ENCODE measurements at regions not wholly inside any gene's neighbourhood (a gene's known extent, or its start where the extent isn't known, plus 50 kb on each side); places are given as distances from the start of the nearest gene placed in this dataset.
"Not testable (repeated sequence)": the region's sequence is repeated elsewhere in the genome, so short reads cannot be mapped to it uniquely, and the experiment has no call there.

DNA sequence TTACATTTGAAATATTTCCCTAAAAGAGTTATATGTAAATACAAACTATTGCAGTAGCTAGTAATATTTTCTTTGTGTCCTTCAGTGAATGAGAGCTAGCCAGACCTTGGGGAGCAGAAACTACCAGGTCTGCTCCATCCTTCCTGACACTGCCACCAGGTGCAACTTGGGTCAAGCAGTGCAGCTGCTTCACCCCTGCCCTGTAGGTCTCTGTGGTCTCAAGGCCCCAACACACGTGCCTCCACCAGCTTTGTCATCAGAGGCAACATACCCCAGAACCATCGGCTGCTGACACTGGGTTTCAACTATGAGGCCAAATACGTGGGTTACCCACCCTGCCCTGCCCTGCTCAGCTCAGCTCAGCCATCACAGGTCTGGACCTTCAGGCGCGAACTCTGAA, 181.6 kb downstream of the FCRL5 start:
- DNase-seq (ENCODE audit: low read depth in 3 of 3, low spot score in 2 of 3) = no peak

DNA sequence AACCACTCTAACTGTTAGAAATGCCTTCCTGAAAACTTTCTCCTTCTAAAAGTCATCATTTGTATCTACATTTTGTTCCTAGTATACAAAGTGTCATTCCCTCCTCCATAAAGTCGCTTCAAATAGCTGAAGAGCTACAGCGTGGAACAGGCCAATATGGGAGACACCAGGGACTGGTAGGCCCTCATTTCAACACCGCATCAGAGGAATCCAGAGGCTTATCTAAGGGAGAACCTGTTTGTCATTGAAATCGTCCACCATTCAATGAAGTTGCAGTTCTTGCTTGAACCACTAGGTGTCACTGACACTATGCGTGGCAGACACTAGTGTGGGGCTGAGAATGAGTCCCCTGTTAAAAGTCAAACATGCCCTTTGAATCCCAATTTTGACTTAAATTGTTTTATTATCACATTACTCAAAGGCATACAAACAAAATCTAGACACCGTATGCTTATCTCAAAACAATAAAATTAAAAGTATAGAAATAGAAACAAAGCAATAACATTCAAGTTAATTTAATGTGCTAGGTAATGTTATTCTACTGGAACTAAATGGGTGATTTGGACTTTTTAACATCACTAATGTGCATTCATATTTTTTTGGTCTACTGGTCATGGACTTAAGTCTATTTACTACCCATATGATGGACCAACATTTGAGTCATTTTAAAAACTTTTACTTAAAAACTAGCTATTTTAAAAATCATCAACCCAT, 182.3 kb downstream of the FCRL5 start:
- DNase-seq (ENCODE audit: low read depth in 3 of 3, low spot score in 2 of 3) = peak in 1 of 3 donors; percentile 12

DNA sequence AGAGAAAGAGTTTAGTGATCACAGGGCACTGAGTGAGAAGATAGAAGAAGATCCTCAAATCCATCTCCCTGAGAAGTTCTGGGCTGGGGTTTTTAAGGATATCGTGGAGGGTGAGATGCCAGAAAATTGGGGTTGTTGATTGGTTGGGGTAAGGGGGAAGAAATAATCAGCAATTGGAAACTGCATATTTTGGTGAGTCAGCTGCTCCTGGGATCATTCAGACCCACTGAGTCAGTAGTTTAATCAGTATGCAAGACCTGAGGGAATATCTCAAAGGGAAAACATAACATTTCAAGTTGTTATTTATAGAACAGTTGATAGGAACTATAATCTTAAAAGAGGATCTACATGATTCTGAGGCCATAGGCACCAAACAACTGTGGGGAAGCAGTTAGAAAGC, 183.4 kb downstream of the FCRL5 start:
- DNase-seq (ENCODE audit: low read depth in 3 of 3, low spot score in 2 of 3) = not testable (repeated sequence)

DNA sequence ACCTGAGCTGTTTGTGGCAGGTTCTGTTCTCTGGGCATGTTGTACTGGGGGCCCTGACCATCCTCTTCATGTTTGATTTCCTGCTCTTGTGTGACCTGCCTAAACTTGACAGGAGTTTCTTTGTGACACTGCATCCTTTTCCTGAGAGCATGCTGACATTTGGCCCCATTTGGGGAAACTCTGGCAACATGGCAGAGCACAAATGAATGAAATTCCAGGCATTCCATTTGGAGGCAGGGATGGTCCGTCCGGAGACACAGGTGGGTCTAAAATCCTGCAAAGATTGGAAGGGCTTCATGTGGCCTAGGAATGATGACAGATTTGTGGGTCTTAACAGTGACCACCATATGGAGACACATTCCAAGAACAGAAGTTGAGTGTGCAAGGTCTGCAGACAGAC, 184.0 kb downstream of the FCRL5 start:
- no peak for DNase-seq (ENCODE audit: low read depth in 3 of 3, low spot score in 2 of 3)

DNA sequence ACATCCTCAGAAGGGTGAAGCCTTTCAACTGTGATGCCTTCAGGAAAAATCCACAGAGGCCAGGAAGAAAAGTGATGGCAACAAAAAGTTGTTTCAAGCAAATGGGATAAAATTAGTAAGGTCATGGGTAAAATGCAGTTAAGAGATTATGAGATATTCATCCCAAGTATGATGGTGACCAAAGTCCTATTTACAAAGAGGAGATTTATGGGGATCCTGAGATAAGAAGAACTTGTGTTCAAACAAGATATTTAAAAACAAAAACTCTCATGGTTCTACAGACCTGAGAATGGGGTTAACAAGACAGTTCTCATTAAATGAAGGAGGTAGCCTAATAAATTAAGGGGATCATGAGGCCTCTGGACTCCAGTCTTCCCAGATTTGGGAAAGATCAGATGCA, 184.4 kb downstream of the FCRL5 start:
- DNase-seq (ENCODE audit: low read depth in 3 of 3, low spot score in 2 of 3) = no peak

DNA sequence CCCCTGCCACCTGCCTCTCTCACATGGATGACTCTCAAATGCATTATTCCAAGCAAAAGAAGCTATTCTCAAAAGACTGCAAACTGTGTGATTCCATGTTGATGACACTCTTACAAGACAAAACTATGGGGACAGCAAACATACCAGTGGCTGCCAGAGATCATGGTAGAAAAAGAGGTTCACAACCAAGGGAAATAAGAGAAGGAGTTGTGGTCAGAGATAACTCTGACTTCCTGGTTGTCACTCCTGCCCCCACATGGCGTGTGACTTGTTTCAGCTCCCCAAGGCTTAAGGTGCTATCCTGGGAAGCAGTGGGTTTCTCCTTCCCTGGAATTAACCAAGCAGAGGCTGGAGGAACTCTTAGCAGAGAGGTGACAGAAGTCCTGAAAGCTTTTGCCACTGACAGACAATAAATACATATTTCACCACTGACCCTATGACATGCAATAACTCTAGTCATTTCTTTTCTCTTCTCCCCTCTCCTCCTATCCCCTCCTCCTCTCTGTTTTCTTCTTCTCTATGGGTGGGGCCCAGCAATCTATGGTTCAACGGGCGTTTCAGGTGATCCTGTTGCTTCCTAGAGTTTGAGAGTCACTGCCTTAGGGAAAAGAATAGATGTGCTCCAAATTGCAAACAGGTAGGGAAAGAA, 185.1 kb downstream of the FCRL5 start:
- DNase-seq (ENCODE audit: low read depth in 3 of 3, low spot score in 2 of 3) = no peak

DNA sequence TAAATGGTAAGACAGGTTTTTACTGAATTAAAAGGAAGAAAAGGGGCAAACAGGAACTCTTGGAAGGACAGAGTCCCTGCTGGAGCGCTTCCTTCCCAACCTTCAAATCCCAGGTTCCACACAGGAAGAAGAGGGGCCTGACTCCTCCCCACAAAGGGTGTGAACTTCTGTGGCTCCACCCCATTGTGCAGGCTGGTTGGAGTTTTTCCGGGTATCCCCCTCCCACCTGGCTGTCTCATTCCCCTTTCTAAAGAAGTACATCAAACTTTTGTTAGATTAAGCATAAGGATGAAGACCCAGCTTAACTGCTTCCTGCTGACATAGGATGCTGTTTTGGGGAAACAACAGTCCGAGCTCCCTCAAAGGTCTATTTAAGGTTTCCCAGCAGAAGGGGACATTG, 187.7 kb downstream of the FCRL5 start:
- no peak for DNase-seq (ENCODE audit: low read depth in 3 of 3, low spot score in 2 of 3)

DNA sequence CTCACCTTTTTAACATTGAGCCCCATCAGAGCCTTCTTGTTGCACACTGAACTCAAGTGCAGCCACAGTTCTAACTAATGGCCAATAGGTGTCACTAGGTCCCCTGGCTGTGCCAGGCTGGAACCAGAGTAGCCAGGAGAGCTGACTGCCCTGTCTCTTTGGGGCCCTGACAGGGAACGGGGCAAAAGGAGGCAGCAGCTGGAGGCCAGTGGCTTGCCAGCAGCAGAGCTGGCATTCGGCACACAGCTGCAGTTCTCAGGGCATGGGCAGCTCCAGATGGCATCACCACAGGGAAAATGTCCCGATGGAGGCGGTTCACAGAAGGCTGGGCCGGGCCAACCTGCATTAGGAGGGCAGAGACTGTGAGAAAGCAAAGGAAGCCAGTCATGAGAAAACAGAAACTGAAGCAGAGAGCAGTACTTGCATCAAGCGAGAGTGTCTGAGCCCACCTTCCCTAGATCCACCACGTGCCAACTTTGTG, 188.6 kb downstream of the FCRL5 start:
- no peak for DNase-seq (ENCODE audit: low read depth in 3 of 3, low spot score in 2 of 3)

DNA sequence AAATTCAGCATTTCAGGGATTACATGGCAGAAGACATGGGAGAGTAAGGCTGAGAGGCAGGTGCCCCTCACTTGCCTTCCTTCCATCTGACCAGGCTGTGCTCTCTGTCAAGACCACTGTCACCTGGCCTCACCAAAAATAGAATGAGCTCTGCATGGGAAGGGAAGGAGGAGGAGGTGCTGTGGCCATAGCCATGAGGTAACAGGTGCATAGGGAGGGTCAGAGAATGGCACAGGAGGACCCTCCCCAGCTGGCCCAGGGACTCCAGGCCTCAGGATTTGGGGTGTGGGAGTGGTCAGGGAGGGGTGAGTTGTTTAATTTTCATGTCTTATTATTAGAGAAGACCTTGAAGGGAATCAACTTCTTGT, 192.3 kb downstream of the FCRL5 start:
- no peak for DNase-seq (ENCODE audit: low read depth in 3 of 3, low spot score in 2 of 3)

DNA sequence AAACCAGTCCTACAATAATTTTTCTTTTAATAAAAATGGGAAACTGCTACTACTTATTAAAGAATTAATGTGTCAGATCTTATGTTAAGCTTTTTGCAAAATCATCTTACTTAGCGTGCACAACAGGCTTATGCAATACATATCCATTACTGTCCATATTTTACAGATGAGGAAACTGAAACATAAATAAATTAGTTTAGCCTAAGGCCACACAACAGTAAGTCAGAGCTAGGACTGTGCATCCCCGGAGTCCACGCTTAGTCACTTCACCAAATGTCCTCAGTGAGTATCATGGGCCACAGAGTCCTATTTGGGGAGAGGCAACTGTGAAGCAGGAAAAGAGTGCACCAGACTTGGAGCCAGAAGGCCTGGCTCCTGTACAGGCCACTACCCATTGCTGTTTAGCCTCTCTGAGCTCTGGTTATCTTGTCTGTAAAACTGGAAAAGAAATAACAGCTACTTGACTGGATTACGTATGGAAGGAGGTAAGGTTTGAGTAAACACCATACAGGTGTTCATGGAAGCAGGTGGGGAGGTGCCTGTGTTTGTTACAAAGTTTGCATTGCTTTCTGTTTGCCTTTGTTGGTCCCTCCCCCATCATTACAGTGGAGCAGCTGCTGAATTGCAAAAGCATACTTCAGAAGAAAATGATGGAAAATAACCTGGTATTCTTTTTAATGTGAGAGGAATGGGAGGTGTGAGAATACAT, 192.8 kb downstream of the FCRL5 start:
- no peak for DNase-seq (ENCODE audit: low read depth in 3 of 3, low spot score in 2 of 3)

DNA sequence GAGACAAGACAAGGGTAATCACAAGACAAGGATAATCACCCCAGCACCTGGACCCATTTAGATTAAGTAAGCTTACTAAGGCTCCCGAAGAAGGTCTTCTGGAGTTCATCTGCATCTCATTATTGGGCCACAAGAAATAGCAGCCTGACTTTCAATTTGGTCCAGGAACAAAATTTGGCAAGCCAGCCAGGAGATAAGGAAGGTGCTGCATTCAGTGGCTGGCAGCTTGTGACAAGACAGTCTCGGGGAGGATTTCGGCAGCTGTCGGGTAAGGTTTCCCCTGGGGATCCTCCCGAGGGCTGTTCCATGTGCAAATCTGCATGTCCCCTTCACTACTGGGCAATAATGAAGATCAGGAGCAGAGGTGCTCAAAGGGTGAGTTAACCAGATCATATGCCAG, 195.2 kb downstream of the FCRL5 start:
- DNase-seq (ENCODE audit: low read depth in 3 of 3, low spot score in 2 of 3) = no peak

DNA sequence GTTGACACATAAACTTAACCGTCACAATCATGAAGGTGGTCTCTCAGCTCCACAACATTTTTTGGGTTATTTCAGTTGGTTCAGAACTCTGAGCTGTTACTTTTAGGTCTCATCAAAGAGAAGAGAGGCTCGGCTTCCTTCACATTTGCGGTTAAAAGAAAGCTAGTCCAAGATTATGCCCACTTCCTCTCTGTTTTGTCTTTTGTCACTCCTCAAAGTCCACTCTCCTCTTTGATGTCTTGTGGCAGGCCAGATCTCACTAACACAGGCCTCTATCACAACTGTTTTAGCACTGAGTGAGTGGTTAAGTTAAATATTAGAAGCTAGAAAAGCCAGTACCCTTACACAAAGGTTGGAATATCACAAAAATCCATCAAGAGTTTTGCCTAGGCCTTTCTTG, 195.7 kb downstream of the FCRL5 start:
- DNase-seq (ENCODE audit: low read depth in 3 of 3, low spot score in 2 of 3) = no peak

DNA sequence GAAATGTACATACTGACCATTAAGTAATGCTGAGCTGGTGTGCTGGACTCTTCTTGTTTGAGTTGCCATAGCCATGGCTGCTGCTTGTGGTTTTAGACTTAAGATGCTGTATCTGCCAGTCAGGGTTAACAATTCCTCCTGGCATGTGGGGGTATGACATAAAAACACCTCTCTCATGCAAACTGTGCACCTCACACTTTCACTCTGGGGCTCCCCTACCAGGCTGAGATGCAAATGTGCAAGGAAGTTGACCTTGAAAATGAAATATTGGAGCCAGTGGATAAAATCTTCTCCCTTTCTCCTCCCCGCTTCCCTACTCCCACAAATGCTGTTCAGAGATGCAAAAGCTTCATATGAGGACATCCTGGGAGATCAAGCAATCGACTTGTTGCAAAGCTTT, 198.8 kb downstream of the FCRL5 start:
- no peak for DNase-seq (ENCODE audit: low read depth in 3 of 3, low spot score in 2 of 3)

DNA sequence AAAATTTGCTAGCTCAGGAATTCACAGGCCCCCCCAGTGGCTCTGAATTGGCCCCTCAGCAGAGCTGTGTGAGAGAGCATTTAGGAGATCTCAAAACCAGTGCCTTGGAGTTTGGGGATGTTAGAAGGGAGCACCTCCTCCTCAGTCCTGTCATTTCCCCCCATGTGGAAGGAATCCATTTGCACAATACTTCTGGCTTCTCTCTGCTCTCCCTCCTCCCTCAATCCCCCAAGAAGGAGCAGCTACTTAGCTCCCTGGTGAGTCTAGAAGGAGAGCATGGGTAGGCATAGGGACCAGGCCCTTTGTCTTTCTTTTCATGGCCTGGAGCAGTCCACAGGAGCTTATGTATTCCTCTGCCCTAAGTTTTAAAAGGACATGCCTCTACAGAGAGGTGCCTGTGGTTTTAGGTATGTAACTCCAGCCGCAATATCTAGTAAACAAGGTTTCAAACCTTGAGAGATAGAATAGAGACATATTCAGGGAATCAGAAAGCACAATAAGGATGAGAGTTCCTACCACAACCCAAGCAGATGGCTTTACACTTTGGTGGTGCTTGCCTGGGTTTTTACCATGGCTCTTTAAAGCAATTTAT, 199.4 kb downstream of the FCRL5 start:
- no peak for DNase-seq (ENCODE audit: low read depth in 3 of 3, low spot score in 2 of 3)

DNA sequence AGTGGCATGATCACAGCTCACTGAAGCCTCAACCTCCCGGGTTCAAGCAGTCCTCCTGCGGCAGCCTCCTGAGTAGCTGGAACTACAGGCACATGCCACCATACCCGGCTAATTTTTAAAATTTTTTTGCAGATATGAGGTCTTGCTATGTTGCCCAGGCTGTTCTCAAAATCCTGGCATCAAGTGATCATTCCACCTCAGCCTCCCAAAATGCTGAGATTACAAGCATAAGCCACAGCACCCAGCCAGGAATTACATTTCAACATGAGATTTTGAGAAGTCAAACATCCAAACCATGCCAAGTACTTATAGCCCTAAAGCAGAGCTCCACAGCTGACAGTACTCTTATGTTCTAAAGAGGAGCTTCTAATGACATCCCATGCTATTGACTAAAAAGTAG, 200.1 kb downstream of the FCRL5 start:
- no peak for DNase-seq (ENCODE audit: low read depth in 3 of 3, low spot score in 2 of 3)

DNA sequence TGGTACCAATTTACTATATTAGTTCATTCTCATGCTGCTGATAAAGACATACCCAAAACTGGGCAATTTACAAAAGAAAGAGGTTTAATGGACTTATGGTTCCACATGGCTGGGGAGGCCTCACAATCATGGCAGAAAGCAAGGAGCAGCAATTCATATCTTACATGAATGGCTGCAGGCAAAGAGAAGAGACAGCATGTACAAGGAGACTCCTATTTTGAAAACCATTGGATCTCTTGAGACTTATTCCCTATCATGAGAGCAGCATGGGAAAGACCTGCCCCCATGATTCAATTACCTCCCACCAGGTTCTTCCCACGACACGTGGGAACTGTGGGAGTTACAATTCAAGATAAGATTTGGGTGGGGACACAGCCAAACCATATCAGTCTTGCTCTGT, 200.5 kb downstream of the FCRL5 start:
- not testable (repeated sequence) for DNase-seq (ENCODE audit: low read depth in 3 of 3, low spot score in 2 of 3)

DNA sequence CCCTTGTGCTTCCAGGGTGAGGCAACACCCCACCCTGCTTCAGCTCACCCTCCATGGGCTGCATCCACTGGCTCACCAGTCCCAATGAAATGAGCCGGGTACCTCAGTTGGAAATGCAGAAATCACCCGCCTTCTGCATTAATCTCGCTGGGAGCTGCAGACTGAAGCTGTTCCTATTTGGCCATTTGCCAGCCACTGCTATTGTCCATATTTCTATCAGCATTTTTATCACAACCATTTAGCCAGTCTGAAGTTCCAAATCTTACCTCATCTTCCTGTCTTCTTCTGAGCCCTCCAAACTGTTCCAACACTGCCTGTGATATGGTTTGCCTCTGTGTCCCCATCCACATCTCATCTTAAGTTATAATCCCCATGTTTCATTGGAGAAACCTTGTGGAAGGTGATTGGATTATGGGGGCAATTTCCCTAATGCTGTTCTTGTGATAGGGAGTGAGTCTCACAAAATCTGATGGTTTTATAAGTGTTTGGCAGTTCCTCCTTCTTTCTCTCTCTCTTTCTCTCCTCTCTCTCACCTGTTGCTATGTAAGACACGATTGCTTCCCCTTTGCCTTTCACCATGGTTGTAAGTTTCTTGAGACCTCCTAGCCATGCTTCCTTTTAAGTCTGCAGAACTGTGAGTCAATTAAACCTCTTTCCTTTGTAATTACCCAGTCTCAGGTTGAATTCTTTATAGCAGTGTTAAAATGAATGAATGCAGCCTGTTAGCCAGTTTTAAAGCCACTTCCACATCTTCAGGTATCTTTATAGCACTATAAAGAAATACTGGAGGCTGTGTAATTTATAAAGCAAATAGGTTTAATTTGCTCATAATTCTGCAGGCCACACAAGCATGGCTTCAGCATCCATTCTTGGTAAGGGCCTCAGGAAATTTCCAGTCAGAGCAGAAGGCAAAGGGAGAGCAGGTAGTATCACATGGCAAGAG, 203.5 kb downstream of the FCRL5 start:
- DNase-seq (ENCODE audit: low read depth in 3 of 3, low spot score in 2 of 3) = no peak

DNA sequence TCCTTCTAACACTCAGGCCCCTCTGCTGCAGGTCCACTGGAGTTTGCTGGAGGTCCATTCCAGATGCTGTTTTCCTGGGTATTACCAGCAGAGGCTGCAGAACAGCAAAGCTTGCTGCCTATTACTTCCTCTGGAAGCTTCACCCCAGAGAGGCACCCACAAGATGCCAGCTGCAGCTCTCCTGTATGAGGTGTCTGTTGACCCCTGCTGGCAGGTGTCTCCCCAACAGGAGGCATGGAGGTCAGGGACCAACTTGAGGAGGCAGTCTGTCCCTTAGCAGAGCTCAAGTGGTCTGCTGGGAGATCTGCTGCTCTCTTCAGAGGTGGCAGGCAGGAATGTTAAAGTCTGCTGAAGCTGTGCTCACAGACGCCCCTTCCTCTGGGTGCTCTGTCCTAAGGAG, 204.8 kb downstream of the FCRL5 start:
- DNase-seq (ENCODE audit: low read depth in 3 of 3, low spot score in 2 of 3) = no peak

DNA sequence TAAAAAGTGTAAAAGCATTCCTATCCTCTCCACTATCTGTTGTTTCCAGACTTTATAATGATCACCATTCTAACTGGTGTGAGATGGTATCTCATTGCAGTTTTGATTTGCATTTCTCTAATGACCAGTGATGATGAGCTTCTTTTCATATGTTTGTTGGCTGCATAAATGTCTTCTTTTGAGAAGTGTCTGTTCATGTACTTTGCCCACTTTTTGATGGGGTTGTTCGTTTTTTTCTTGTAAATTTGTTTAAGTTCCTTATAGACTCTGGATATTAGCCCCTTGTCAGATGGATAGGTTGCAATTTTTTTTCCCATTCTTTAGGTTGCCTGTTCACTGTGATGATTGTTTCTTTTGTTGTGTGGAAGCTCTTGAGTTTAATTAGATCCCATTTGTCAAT, 199.6 kb upstream of the ETV3 start:
- not testable (repeated sequence) for DNase-seq (ENCODE audit: low read depth in 3 of 3, low spot score in 2 of 3)

DNA sequence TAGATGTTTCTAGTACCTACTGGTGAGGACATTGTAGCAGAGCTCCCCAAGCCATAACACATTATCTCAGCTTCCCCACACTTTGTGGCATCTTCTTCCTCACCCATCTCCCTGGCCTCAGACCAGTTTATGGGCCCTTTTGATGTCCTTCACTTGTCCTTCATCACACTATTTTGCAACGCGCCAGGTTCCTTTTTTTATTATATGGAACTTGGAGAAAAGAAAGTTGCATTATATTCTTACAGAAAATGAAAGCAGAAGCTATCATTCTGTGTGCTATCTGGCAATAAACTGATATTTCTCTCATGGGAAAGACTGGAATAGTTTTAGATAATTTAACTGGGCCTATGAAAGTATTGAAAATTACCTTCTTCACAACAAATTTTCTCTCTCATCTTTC, 196.9 kb upstream of the ETV3 start:
- no peak for DNase-seq (ENCODE audit: low read depth in 3 of 3, low spot score in 2 of 3)

DNA sequence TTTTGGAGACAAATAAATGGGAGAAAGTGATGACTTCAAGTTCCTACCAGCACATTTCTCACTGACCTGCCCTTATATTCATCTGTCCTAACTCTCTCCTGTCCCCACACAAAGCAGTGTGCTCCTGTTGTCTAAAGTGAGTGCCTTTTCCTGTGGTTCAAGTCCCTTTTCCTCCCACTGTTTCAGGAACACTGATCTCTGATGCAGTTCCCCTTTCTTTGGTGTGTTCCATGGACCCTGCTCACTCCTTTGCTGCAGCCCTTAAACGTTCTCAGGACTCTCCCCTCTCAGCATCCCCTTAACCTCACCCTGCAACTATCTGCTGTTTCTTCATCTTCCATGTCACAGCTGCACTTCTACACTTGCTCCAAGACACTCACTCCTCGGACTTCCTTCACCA, 195.8 kb upstream of the ETV3 start:
- DNase-seq (ENCODE audit: low read depth in 3 of 3, low spot score in 2 of 3) = no peak
